Large intestine (tissue), 3 donors: ENCODE measurements at regions not wholly inside any gene's neighbourhood (a gene's known extent, or its start where the extent isn't known, plus 50 kb on each side); places are given as distances from the start of the nearest gene placed in this dataset.

ENCODE experiments used
- DNase-seq, 2 donors: peaks; one replicate each; pipeline versions ENCODE4 v3.0.0 to v3.0.0-alpha.2; 2013
- H3K27ac ChIP-seq: one replicate; pipeline ENCODE4 v1.5.1; 2013; ENCODE audit warnings: low read length
- H3K27me3 ChIP-seq: 2 replicates; pipeline ENCODE4 v1.6.1; 2013; ENCODE audit warnings: low read length; ENCODE audit not compliant: control insufficient read depth, insufficient read depth
- H3K36me3 ChIP-seq: 2 replicates; pipeline ENCODE4 v1.6.1; 2013; ENCODE audit warnings: low read length; ENCODE audit not compliant: control insufficient read depth, insufficient read depth
- H3K4me1 ChIP-seq: one replicate; pipeline ENCODE4 v1.6.1; 2013; ENCODE audit warnings: low read length; ENCODE audit not compliant: control insufficient read depth, insufficient read depth
- H3K4me3 ChIP-seq: one replicate; pipeline ENCODE4 v1.5.1; 2013; ENCODE audit warnings: low read length
- H3K9me3 ChIP-seq: one replicate; pipeline ENCODE4 v1.6.1; 2013; ENCODE audit warnings: mild to moderate bottlenecking, low read depth, low read length, moderate library complexity; ENCODE audit not compliant: control insufficient read depth
- WGBS: methylation state at CpG from one replicate; pipeline ENCODE4 v1.1.5; 2013; ENCODE audit warnings: low lambda C conversion rate; ENCODE audit not compliant: insufficient coverage; 5-methylcytosine and 5-hydroxymethylcytosine counted together

DNA sequence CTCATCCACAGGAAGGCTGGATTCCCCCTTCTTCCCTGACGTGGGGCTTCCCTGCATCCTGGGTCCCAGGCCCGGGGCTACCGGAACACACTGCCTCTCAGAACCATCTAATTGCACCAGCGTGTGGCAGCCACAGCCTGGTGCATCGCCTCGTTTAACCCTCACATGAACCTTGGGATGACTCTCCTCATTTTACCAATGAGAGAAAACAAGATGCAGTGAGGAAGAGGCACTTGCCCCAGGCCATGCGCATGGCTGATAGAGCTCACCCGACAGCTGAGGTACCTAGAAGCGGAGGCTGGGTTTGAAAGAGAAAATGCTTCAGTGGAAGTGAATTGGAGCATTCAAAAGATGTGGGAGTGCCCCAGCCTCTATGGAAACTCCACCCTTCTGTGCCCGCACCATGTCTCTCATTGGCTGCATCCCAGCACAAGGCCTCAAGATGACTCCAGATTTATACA is 162.3 kb downstream of the KATNIP start:
- Histone ChIP-seq H3K27ac (no peak overlapping the region), H3K9me3 (no peaks in the 10 kb centered on the region), H3K4me1 (no peaks in the 10 kb centered on the region), H3K27me3 (no peaks in the 10 kb centered on the region), H3K36me3 (peaks cover 23% of the 10 kb centered on the region), H3K4me3 (no peak overlapping the region)
- no CpG with 5 or more reads among the region's 10 CpGs for WGBS
- DNase-seq = no peak

DNA sequence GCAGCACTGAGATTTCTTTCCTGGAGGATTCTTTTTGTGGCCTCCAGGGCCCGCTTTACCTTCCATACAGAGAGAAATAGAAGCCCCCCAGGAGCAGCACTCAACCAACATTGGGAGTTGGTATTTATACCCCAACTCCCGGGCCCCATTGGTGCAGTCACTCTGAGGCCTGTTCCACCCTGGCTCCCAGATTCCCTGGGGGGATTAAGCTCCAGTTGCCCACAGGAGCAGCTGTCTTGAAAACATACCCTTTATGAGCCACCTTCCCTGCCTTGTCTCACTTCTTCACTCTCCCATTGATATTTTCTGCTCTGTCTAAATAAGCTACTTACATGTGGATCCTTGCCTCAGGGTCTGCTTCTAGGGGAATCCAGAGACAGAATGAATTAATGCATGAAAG is 167.8 kb downstream of the KATNIP start:
- no CpG with 5 or more reads among the region's 2 CpGs for WGBS
- no peak overlapping the region for H3K27ac ChIP-seq
- no peak for DNase-seq

DNA sequence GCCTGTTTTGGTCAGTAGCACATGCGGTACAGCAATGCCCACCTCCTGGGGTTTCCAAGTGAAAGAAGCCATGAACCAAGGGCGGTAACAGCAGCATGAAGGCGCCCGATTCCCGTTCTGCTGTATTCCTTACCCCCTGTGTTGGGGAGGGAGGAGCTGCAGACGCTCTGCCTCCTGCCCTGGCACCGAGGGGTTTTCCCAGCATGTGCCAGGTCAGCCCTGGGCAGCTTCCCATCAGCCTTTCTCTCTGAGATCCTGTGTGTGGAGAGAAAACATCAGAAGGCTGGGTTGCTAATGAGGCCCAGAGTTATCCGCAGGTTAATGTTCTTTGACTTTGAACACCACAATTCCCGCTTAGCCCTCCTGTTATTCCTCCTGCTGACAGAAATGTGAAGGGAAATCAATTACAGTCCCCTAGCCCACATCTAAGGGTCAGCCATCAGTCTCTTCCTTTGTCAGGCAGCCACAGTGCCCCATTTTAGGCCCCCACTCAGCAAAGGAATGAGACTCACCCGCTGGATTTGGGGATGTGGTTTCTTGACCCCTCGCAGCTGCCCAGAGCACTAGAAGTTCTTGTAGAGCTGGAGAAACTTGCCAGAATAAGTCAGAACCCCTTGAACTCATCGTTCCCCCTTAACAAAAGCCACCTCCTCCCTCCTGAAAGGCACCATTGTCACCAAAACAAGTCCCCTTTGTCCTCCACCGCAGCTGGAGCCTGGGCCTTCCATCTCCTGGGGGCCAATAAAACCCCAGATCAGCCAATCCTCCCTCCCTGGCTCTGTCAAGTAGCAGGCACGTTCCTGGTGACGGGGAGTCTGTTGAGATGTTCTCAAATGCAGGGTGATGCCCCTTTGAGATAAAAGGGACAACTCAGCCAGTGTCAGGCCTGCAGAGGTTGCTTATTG is 168.5 kb downstream of the KATNIP start:
- no CpG with 5 or more reads among the region's 15 CpGs for WGBS

More for the DNA sequence above, 167.8 kb downstream of the KATNIP start:
- Histone ChIP-seq H3K36me3 (peaks cover 5% of the 10 kb centered on the region), H3K4me3 (no peak overlapping the region), H3K4me1 (peaks cover 20% of the 10 kb centered on the region), H3K9me3 (no peaks in the 10 kb centered on the region), H3K27me3 (no peaks in the 10 kb centered on the region)

DNA sequence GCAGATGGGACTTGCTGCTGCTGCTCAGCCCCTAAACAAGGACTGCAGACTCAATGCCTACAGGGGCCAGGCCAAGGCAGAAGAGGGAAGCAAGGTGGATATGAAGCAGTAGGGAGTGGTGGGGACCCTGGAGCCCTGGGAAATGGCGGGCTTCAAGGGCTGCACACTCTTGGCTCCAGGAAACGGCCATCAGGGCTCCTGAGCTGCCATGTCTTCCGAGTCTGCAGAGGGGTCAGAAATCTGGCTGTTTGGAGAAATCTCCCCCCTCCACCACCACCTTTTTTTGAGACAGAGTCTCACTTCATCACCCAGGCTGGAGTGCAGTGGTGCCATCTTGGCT is 169.1 kb downstream of the KATNIP start:
- no CpG with 5 or more reads among the region's 3 CpGs for WGBS
- Histone ChIP-seq H3K9me3 (no peaks in the 10 kb centered on the region), H3K27me3 (no peaks in the 10 kb centered on the region), H3K27ac (no peak overlapping the region), H3K4me3 (no peak overlapping the region), H3K36me3 (peaks cover 15% of the 10 kb centered on the region), H3K4me1 (peaks cover 24% of the 10 kb centered on the region)
- no peak for DNase-seq

More for the DNA sequence above, 168.5 kb downstream of the KATNIP start:
- H3K27ac ChIP-seq = no peak overlapping the region
- peak in 1 of 2 donors; percentile 40 for DNase-seq
- H3K27me3 ChIP-seq = no peaks in the 10 kb centered on the region
- no peak overlapping the region for H3K4me3 ChIP-seq
- H3K4me1 ChIP-seq = peaks cover 24% of the 10 kb centered on the region
- peaks cover 11% of the 10 kb centered on the region for H3K36me3 ChIP-seq
- H3K9me3 ChIP-seq = no peaks in the 10 kb centered on the region

DNA sequence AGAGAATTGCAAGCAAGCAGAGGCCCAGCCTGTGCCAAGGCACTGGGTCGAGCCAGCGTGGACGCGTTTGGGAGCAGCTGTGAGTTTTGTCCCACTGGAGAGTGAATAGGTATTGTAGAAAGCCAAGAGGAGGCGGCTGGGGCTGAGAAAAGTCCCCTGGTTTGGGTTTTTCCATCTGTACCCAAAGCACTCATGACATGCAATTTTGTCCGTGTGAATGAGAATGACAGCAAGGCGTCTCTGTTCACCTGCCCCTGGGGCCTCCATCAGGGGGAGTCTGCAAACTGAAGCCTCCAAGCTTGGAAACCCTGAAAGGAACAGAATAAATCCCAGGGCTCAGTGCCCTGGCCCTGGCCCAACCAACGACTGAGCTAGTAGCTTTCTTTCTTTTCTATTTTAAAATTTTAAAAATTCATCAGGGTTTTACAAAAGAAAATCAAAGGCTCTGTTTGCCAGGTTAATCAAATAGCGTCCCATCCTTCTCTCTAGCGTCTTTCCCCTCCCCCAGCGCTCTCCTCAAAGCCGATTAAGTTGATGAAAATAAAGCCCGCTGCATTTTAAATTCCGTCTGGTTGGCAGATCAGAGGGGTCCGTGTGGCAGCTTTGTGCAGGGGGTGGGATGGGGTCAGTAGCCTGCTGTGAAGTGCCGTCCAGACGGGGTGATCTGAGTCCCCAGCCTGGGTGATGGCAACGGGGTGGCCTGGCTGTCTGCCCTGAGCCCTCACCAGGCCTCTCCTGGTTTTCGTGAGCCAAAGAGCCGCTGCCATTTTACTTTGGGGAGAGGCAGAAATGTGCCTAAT is 171.0 kb downstream of the KATNIP start:
- peaks cover 25% of the 10 kb centered on the region for H3K36me3 ChIP-seq
- H3K27ac ChIP-seq = peak overlapping the region; percentile 62
- no peak for DNase-seq
- H3K9me3 ChIP-seq = no peaks in the 10 kb centered on the region
- whole genome bisulfite sequencing = no CpG with 5 or more reads among the region's 20 CpGs
- no peak overlapping the region for H3K4me3 ChIP-seq
- peaks cover 24% of the 10 kb centered on the region for H3K4me1 ChIP-seq
- no peaks in the 10 kb centered on the region for H3K27me3 ChIP-seq

DNA sequence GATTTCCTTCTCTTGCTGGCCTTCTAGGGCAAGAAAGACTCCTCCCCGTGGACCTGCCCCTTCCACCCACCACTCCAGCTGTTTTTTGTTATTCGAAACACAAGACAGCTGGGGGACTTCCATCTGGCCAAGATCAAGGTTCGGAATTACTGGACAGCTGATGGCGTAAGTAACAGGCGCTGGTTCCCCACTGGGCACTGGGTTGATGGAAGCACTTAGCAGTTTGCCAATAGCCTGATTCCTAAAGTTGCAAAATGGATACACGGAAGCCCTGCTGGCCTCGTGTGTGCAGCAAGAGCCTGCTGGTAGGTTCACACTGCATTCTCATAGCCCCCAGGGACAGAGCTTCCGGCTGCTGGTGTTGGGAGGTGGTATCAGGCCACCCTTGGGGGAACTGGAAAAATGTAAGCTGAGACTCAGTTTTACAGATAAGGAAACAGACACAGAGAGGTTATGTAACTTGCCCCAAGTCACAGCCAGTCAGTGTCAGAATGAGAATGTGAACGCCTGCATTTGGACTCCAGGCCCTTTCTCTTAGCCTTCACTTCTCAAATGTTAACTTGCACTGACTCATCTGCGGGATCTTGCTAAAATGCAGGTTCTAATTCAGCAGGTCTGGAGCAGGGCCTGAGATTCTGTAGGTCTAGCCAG is 171.7 kb downstream of the KATNIP start:
- DNase-seq = peak in 1 of 2 donors; percentile 60

DNA sequence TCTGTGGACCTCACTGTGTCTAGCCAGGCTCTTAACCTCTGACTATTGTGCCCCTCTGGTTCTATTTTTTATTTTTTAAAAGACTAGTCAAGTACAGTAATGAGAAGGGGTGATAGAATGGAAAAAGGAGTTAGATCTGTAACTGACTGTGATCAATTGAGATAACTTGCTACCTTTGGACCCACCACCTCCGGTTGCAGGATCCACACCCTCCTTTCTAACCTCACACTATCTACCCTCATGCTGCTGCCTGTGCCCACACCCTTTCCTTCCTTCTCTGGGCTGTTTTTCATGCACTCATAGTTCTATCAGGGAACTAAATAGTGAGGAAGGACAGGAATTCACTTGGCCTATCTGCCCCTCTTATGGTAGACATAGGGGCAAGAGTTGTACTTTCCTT is 172.3 kb downstream of the KATNIP start:
- no peak overlapping the region for H3K4me3 ChIP-seq
- H3K36me3 ChIP-seq = peaks cover 25% of the 10 kb centered on the region
- H3K27me3 ChIP-seq = no peaks in the 10 kb centered on the region
- WGBS = no CpG with 5 or more reads among the region's 1 CpG
- DNase-seq = peak; percentile 36 to 83
- peaks cover 24% of the 10 kb centered on the region for H3K4me1 ChIP-seq
- H3K9me3 ChIP-seq = no peaks in the 10 kb centered on the region
- peak overlapping the region; percentile 62 for H3K27ac ChIP-seq

More for the DNA sequence above, 171.7 kb downstream of the KATNIP start:
- peak overlapping the region; percentile 62 for H3K27ac ChIP-seq
- peaks cover 24% of the 10 kb centered on the region for H3K4me1 ChIP-seq
- 20% methylated on average over 1 of the region's 10 CpGs for WGBS
- peaks cover 25% of the 10 kb centered on the region for H3K36me3 ChIP-seq
- H3K27me3 ChIP-seq = no peaks in the 10 kb centered on the region
- no peaks in the 10 kb centered on the region for H3K9me3 ChIP-seq
- H3K4me3 ChIP-seq = no peak overlapping the region

DNA sequence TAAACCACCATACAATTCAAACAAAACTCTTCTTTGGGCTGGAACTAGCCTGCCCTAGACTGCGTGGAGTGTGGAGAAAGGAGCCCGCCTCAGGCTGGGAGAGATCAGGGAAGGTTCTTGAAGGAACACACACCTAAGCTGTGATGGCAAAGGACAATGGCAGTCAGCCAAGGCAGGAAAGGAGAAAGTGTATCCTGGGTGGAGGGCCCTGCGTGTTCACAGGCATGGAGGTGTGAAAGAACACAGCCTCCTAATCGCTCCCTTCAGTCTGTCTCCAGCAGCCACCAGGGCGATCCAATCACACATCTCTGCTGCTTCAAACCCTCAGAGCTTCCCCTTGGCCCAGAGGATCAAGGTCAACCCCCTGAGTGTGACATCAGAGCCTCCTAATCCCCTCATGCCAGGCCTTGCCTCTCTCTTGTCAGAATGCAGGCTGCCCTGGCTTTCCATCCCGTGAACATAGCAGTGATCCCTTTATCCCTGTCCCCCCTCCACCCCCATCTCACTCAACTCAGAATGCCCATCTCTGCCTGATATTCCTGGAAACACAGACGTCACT is 173.0 kb downstream of the KATNIP start:
- Histone ChIP-seq H3K36me3 (peaks cover 25% of the 10 kb centered on the region), H3K27me3 (no peaks in the 10 kb centered on the region), H3K4me3 (no peak overlapping the region), H3K9me3 (no peaks in the 10 kb centered on the region), H3K27ac (peak overlapping the region; percentile 61), H3K4me1 (peaks cover 24% of the 10 kb centered on the region)
- no CpG with 5 or more reads among the region's 7 CpGs for WGBS
- DNase-seq = no peak

DNA sequence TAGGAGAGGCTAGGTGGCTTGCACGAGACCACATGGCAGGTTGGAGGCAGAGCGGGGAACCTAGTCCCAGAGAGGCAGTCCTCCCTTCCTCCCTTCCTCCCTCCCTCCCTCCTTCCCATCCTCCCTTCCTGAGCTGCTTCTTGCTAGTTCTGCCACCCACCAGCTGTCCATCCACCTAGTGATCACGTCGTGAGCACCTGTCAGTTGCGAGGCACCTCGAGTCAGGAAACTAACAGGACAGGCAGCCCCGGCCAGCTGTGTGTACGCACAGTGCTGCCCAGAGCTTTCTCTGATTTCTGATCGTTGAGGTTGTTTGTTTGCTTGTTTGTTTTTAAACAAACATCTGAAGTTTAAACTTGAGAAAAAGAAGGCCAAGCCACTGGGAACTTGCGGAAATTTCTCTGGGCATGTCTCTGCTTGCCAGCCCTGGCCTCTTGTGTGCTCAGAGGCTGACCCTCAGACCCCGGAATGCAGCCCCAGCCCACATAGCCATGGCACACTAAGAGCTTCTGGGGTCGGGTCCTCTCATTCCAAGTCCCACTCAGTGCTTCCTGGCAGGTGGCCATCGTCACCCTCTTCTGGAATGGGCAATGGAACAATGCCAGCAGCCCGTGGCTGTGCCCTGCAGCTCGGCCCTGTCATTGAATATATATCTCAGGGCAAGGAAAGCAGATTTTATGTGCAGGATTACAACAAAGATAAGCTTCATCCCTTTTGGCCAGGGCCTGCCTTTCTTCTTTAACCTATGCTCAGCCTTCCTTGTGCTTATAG is 174.0 kb downstream of the KATNIP start:
- no peaks in the 10 kb centered on the region for H3K9me3 ChIP-seq
- peaks cover 24% of the 10 kb centered on the region for H3K4me1 ChIP-seq
- H3K4me3 ChIP-seq = no peak overlapping the region
- 33% methylated on average over 1 of the region's 15 CpGs for WGBS
- H3K36me3 ChIP-seq = peaks cover 29% of the 10 kb centered on the region
- no peak overlapping the region for H3K27ac ChIP-seq
- H3K27me3 ChIP-seq = no peaks in the 10 kb centered on the region
- no peak for DNase-seq
